ENCODE measurements at regions not wholly inside any gene's neighbourhood (a gene's known extent, or its start where the extent isn't known, plus 50 kb on each side); places are given as distances from the start of the nearest gene placed in this dataset.

- no peak overlapping the region for H3K4me3 ChIP-seq (replicated peaks; ENCODE audit: insufficient read depth, low read length)
- no peak for TF ChIP-seq GABPA (IDR thresholded peaks at IDR 0.05; ENCODE audit: low read depth)
- no peak for TF ChIP-seq SPI1 (IDR thresholded peaks at IDR 0.05; ENCODE audit: borderline replicate concordance, low read depth)
- no peak for TF ChIP-seq REST (IDR thresholded peaks at IDR 0.05; ENCODE audit: insufficient replicate concordance, low read depth)
- no peak for TF ChIP-seq CTCF (IDR thresholded peaks at IDR 0.05; ENCODE audit: insufficient read depth, low read length)
- TF ChIP-seq POLR2AphosphoS5 (IDR thresholded peaks at IDR 0.05; ENCODE audit: low read depth): no peak
- no peak for DNase-seq (ENCODE audit: low read depth in 1 of 2, low spot score in 1 of 2)
- H3K27me3 ChIP-seq (ENCODE audit: insufficient read depth, poor library complexity, severe bottlenecking): no peaks in the 10 kb centered on the region
- no peak overlapping the region for H3K27ac ChIP-seq (replicated peaks)
These were observed 892.1 kb upstream of the INTU start for GRCh38 chr4:126740687-126741086.

- no peak overlapping the region for H3K4me3 ChIP-seq (replicated peaks; ENCODE audit: insufficient read depth, low read length)
- TF ChIP-seq GABPA (IDR thresholded peaks at IDR 0.05; ENCODE audit: low read depth): no peak
- no peak for TF ChIP-seq POLR2AphosphoS5 (IDR thresholded peaks at IDR 0.05; ENCODE audit: low read depth)
- no peak for TF ChIP-seq SPI1 (IDR thresholded peaks at IDR 0.05; ENCODE audit: borderline replicate concordance, low read depth)
- no peak for TF ChIP-seq REST (IDR thresholded peaks at IDR 0.05; ENCODE audit: insufficient replicate concordance, low read depth)
- no peak for TF ChIP-seq CTCF (IDR thresholded peaks at IDR 0.05; ENCODE audit: insufficient read depth, low read length)
- DNase-seq (ENCODE audit: low read depth in 1 of 2, low spot score in 1 of 2): no peak
- H3K27ac ChIP-seq (replicated peaks): no peak overlapping the region
- H3K27me3 ChIP-seq (ENCODE audit: insufficient read depth, poor library complexity, severe bottlenecking): no peaks in the 10 kb centered on the region
These were observed 890.7 kb upstream of the INTU start for GRCh38 chr4:126742048-126742447.

- TF ChIP-seq CTCF (IDR thresholded peaks at IDR 0.05; ENCODE audit: insufficient read depth, low read length) (no peak), SPI1 (IDR thresholded peaks at IDR 0.05; ENCODE audit: borderline replicate concordance, low read depth) (no peak), POLR2AphosphoS5 (IDR thresholded peaks at IDR 0.05; ENCODE audit: low read depth) (no peak), GABPA (IDR thresholded peaks at IDR 0.05; ENCODE audit: low read depth) (no peak), REST (IDR thresholded peaks at IDR 0.05; ENCODE audit: insufficient replicate concordance, low read depth) (no peak)
- Histone ChIP-seq H3K27me3 (ENCODE audit: insufficient read depth, poor library complexity, severe bottlenecking) (no peaks in the 10 kb centered on the region), H3K4me3 (replicated peaks; ENCODE audit: insufficient read depth, low read length) (no peak overlapping the region), H3K27ac (replicated peaks) (no peak overlapping the region)
- DNase-seq (ENCODE audit: low read depth in 1 of 2, low spot score in 1 of 2): no peak
These were observed 889.9 kb upstream of the INTU start for GRCh38 chr4:126742885-126743284.

Measured in HL-60 (cell line).